Mesendoderm (in vitro differentiated cells): ENCODE measurements at regions not wholly inside any gene's neighbourhood (a gene's known extent, or its start where the extent isn't known, plus 50 kb on each side); places are given as distances from the start of the nearest gene placed in this dataset.
"Not testable (repeated sequence)": the region's sequence is repeated elsewhere in the genome, so short reads cannot be mapped to it uniquely, and the experiment has no call there.

Source experiments
- DNase-seq: peaks from one replicate; pipeline ENCODE4 v3.0.0; 2013
- H2AK5ac ChIP-seq: 2 replicates; pipeline ENCODE4 v1.6.1; 2013; ENCODE audit warnings: low read length, inconsistent platforms
- H2BK120ac ChIP-seq: 2 replicates; pipeline ENCODE4 v1.6.1; 2013; ENCODE audit warnings: low read depth, mild to moderate bottlenecking, low read length, moderate library complexity, mixed read lengths
- H2BK15ac ChIP-seq: replicated peaks from 2 replicates; pipeline ENCODE4 v1.6.1; 2013; ENCODE audit warnings: low read depth, mild to moderate bottlenecking, moderate library complexity
- H2BK5ac ChIP-seq: 2 replicates; pipeline ENCODE4 v1.6.1; 2013; ENCODE audit warnings: low read length, inconsistent platforms
- H3K18ac ChIP-seq: 2 replicates; pipeline ENCODE4 v1.6.1; 2013; ENCODE audit warnings: mild to moderate bottlenecking, low read length, mixed read lengths
- H3K23ac ChIP-seq: one replicate; pipeline ENCODE4 v1.6.1; 2013; ENCODE audit warnings: low read length
- H3K27ac ChIP-seq: 2 replicates; pipeline ENCODE4 v1.5.1; 2013; ENCODE audit warnings: low read depth, mild to moderate bottlenecking, inconsistent platforms, low read length, moderate library complexity
- H3K27me3 ChIP-seq: 2 replicates; pipeline ENCODE4 v1.6.1; 2013; ENCODE audit warnings: low read length, control low read depth, mild to moderate bottlenecking, inconsistent platforms; ENCODE audit not compliant: insufficient read depth, poor library complexity
- H3K36me3 ChIP-seq: 2 replicates; pipeline ENCODE4 v1.6.1; 2013; ENCODE audit warnings: low read length, inconsistent platforms; ENCODE audit not compliant: control insufficient read depth, insufficient read depth
- H3K4ac ChIP-seq: one replicate; pipeline ENCODE4 v1.6.1; 2013; ENCODE audit warnings: low read depth, mild to moderate bottlenecking, low read length, moderate library complexity
- H3K4me1 ChIP-seq: 2 replicates; pipeline ENCODE4 v1.6.1; 2013; ENCODE audit warnings: low read depth, low read length, inconsistent platforms; ENCODE audit not compliant: control insufficient read depth
- H3K4me2 ChIP-seq: 2 replicates; pipeline ENCODE4 v1.6.1; 2013; ENCODE audit warnings: low read length
- H3K4me3 ChIP-seq: 2 replicates; pipeline ENCODE4 v1.5.1; 2013; ENCODE audit warnings: mild to moderate bottlenecking, low read length
- H3K56ac ChIP-seq: one replicate; pipeline ENCODE4 v1.6.1; 2013; ENCODE audit warnings: low read length
- H3K79me1 ChIP-seq: 2 replicates; pipeline ENCODE4 v1.6.1; 2013; ENCODE audit warnings: low read length, inconsistent platforms
- H3K79me2 ChIP-seq: 2 replicates; pipeline ENCODE4 v1.6.1; 2013; ENCODE audit warnings: mild to moderate bottlenecking, low read length; ENCODE audit not compliant: control insufficient read depth, insufficient read depth
- H3K9ac ChIP-seq: 2 replicates; pipeline ENCODE4 v1.6.1; 2013; ENCODE audit warnings: low read length, inconsistent platforms
- H4K5ac ChIP-seq: one replicate; pipeline ENCODE4 v1.6.1; 2013; ENCODE audit warnings: low read length
- H4K8ac ChIP-seq: one replicate; pipeline ENCODE4 v1.6.1; 2013; ENCODE audit warnings: low read depth, mild to moderate bottlenecking, control low read depth, low read length, moderate library complexity
- WGBS: extraction: QIAGEN DNeasy Blood & Tissue Kit; methylation state at CpG from one replicate; pipeline ENCODE4 v1.1.7; 2013; ENCODE audit warnings: low lambda C conversion rate, missing lambda C conversion rate; ENCODE audit not compliant: insufficient coverage; ENCODE audit errors: extremely low coverage; 5-methylcytosine and 5-hydroxymethylcytosine counted together

DNA sequence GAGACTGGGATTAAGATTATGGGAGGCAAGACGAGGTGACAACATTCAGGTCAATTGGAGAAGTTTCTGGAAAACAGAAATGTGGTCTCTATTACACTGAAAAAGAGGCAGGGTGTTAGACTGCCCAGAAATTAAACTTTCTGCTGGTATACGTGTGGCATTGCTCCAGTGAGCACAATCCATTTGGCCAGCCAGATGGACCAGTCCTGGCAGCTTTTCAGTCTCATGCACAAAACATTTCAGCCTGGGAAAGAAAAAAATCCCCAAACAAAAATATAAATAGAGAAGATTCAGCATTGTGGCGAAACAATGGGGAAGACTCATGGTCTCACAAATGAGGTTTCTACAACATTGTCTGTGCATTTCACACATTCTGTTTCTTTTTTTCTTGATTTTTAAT lies 113.9 kb downstream of the HNMT start:
- no peak overlapping the region for H3K56ac ChIP-seq
- no peak overlapping the region for H2BK120ac ChIP-seq
- H2BK15ac ChIP-seq, result no peak overlapping the region
- WGBS, result no CpG with 5 or more reads among the region's 3 CpGs
- no peaks in the 10 kb centered on the region for H3K79me1 ChIP-seq
- no peak overlapping the region for H3K27ac ChIP-seq
- no peak for DNase-seq
- H4K5ac ChIP-seq, result no peak overlapping the region
- no peaks in the 10 kb centered on the region for H3K36me3 ChIP-seq
- no peak overlapping the region for H3K23ac ChIP-seq
- H3K9ac ChIP-seq, result no peak overlapping the region
- no peak overlapping the region for H2BK5ac ChIP-seq
- H4K8ac ChIP-seq, result no peak overlapping the region
- H3K27me3 ChIP-seq, result no peaks in the 10 kb centered on the region
- no peaks in the 10 kb centered on the region for H3K4me1 ChIP-seq
- no peak overlapping the region for H3K4me2 ChIP-seq
- no peak overlapping the region for H3K4me3 ChIP-seq
- no peaks in the 10 kb centered on the region for H3K79me2 ChIP-seq
- no peak overlapping the region for H3K4ac ChIP-seq
- no peak overlapping the region for H3K18ac ChIP-seq
- no peak overlapping the region for H2AK5ac ChIP-seq

DNA sequence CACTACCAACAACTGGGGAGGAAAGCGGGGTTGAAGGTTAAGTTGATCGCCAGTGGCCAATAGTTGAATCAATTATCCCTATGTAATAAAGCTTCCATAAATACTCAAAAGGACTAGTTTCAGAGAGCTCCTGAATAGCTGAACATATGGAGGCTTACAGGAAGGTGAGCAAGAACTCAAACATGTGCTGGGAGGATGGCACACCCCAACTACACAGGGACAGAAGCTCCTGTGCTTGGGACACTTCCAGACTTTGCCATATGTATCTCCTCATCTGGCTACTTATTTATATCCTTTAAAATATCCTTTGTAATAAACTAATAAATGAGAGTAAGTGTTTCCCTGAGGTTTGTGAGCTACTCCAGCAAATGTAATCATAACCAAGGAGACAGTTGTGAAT lies 115.7 kb downstream of the HNMT start:
- no peaks in the 10 kb centered on the region for H3K36me3 ChIP-seq
- no peak overlapping the region for H3K4ac ChIP-seq
- no peak overlapping the region for H3K4me2 ChIP-seq
- no peaks in the 10 kb centered on the region for H3K79me1 ChIP-seq
- no peak overlapping the region for H3K18ac ChIP-seq
- H2BK5ac ChIP-seq, result no peak overlapping the region
- H3K4me3 ChIP-seq, result no peak overlapping the region
- no peak overlapping the region for H2BK15ac ChIP-seq
- no peak overlapping the region for H3K56ac ChIP-seq
- no peak overlapping the region for H2AK5ac ChIP-seq
- DNase-seq, result no peak
- H3K9ac ChIP-seq, result no peak overlapping the region
- no peak overlapping the region for H3K23ac ChIP-seq
- WGBS, result no CpG with 5 or more reads among the region's 2 CpGs
- no peaks in the 10 kb centered on the region for H3K79me2 ChIP-seq
- H4K5ac ChIP-seq, result no peak overlapping the region
- H4K8ac ChIP-seq, result no peak overlapping the region
- no peak overlapping the region for H2BK120ac ChIP-seq
- H3K4me1 ChIP-seq, result no peaks in the 10 kb centered on the region
- H3K27me3 ChIP-seq, result no peaks in the 10 kb centered on the region
- H3K27ac ChIP-seq, result no peak overlapping the region

DNA sequence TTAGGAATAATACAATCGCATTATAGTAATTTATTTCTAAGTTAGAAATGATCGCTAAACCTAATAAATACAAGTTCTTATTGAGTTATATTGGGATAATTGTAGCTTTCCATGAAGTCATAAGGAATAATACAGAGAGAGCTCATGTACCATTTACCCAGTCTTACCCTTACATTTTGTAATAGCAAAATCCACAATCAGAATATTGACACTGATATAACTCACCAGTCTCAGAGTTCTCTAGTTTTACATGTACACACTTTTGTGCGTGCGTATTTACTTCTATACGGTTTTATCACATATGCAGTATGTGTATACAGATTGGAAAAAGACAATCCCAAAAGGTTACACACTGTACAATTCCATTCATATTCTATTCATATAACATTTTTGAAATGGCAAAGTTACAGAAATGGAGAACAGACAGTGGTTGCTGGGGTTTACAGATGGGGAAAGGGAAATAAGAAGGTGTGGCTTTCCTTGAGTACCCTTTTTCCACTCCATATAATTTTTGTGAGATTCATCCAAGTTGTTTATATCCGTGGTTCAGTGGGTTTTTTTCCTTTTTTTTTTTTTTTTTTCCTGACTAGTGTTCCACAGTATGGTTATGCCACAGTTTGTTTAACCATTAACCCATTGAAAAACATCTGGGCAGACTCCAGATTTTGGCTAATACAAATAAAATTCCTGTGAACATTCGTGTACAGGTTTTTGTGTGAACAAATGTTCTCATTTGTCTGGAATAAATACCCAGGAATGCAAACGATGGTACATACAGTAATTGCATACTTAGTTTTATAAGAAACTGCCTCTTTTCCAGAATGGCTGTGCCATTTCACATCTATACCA lies 117.2 kb downstream of the HNMT start:
- Histone ChIP-seq H3K56ac (no peak overlapping the region), H2AK5ac (no peak overlapping the region), H3K4me1 (no peaks in the 10 kb centered on the region), H3K36me3 (no peaks in the 10 kb centered on the region), H3K4ac (no peak overlapping the region), H3K79me2 (no peaks in the 10 kb centered on the region), H3K27me3 (no peaks in the 10 kb centered on the region), H2BK15ac (no peak overlapping the region), H3K4me3 (no peak overlapping the region), H2BK120ac (no peak overlapping the region), H3K4me2 (no peak overlapping the region), H4K8ac (no peak overlapping the region), H3K27ac (no peak overlapping the region), H3K18ac (no peak overlapping the region), H3K23ac (no peak overlapping the region), H3K79me1 (no peaks in the 10 kb centered on the region), H2BK5ac (no peak overlapping the region), H3K9ac (no peak overlapping the region), H4K5ac (no peak overlapping the region)
- WGBS, result 100% methylated on average over 1 of the region's 8 CpGs
- no peak for DNase-seq

DNA sequence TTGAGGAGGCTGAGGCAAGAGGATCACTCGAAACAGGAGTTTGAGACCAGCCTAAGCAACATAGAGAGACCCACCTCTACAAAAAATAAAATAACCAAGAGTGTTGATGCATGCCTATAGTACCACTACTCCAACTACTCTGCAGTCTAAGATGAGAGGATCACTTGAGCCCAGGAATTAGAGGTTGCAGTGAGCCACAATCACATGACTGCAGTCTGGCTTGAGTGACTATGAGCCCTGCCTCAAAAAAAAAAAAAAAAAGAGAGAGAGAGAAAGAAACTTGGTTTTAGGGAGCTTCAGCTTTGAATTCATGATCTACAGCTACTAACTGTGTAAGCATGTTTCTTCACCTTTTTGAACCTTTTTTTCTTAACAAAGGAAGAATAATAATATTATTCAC lies 119.9 kb downstream of the HNMT start:
- H3K4me2 ChIP-seq, result no peak overlapping the region
- H3K23ac ChIP-seq, result no peak overlapping the region
- H2BK5ac ChIP-seq, result no peak overlapping the region
- no peaks in the 10 kb centered on the region for H3K36me3 ChIP-seq
- H3K27ac ChIP-seq, result no peak overlapping the region
- WGBS, result no CpG with 5 or more reads among the region's 1 CpG
- H2BK120ac ChIP-seq, result no peak overlapping the region
- H3K79me2 ChIP-seq, result no peaks in the 10 kb centered on the region
- H2BK15ac ChIP-seq, result no peak overlapping the region
- no peak overlapping the region for H4K8ac ChIP-seq
- no peak overlapping the region for H3K56ac ChIP-seq
- H3K4me3 ChIP-seq, result no peak overlapping the region
- no peaks in the 10 kb centered on the region for H3K27me3 ChIP-seq
- H3K79me1 ChIP-seq, result no peaks in the 10 kb centered on the region
- no peak overlapping the region for H4K5ac ChIP-seq
- no peak overlapping the region for H3K18ac ChIP-seq
- no peak overlapping the region for H2AK5ac ChIP-seq
- H3K4ac ChIP-seq, result no peak overlapping the region
- no peak for DNase-seq
- no peaks in the 10 kb centered on the region for H3K4me1 ChIP-seq
- no peak overlapping the region for H3K9ac ChIP-seq

DNA sequence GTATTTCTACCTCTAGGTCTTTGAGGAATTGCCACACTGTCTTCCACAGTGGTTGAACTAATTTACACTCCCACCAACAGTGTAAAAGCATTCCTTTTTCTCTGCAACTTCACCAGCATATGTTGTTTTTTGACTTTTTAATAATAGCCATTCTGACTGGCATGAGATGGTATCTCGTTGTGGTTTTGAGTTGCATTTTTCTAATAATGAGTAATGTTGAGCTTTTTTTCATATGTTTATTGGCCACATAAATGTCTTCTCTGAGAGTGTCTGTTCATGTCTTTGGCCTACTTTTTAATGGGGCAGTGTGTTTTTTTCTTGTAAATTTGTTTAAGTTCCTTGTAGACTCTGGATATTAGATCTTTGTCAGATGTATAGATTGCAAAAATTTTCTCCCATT lies 121.2 kb downstream of the HNMT start:
- not testable (repeated sequence) for H2AK5ac ChIP-seq, H3K27ac ChIP-seq

DNA sequence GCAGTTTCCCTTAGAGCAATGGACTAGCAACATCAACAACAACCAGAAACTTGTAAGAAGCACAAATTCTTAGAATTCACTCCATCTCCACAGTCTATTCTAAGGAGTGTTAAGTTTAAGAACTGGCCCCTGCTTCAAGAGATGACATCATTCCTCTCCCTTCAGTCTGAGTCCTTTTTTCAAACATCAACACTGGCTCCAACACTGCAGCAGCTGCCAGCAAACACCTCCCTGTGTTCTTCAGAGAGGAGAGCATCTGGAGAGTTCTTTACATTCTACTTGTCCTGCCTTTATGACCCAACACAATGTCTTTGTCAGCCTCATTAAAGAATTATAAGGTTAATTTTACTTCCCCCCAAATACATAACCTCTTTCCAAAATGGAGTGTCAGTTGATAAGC lies 122.3 kb downstream of the HNMT start:
- Histone ChIP-seq H3K79me1 (no peaks in the 10 kb centered on the region), H3K4me1 (no peaks in the 10 kb centered on the region), H3K18ac (no peak overlapping the region), H3K56ac (no peak overlapping the region), H3K23ac (no peak overlapping the region), H3K9ac (no peak overlapping the region), H3K4ac (no peak overlapping the region), H3K79me2 (no peaks in the 10 kb centered on the region), H3K36me3 (no peaks in the 10 kb centered on the region), H2BK5ac (no peak overlapping the region), H2BK15ac (no peak overlapping the region), H3K4me2 (no peak overlapping the region), H2BK120ac (no peak overlapping the region), H3K27ac (no peak overlapping the region), H2AK5ac (no peak overlapping the region), H4K5ac (no peak overlapping the region), H3K27me3 (no peaks in the 10 kb centered on the region), H4K8ac (no peak overlapping the region), H3K4me3 (no peak overlapping the region)
- DNase-seq, result no peak

More for the DNA sequence above, 121.2 kb downstream of the HNMT start:
- H3K36me3 ChIP-seq, H2BK120ac ChIP-seq, H3K18ac ChIP-seq, H3K4me1 ChIP-seq, H4K5ac ChIP-seq, H3K4me2 ChIP-seq, H3K27me3 ChIP-seq, DNase-seq, H3K4me3 ChIP-seq, H4K8ac ChIP-seq, H2BK15ac ChIP-seq, H3K79me2 ChIP-seq, H3K4ac ChIP-seq, H3K9ac ChIP-seq, H3K56ac ChIP-seq, H2BK5ac ChIP-seq, H3K79me1 ChIP-seq, H3K23ac ChIP-seq: not testable (repeated sequence)
- WGBS, result no CpG with 5 or more reads among the region's 1 CpG
